Spleen (tissue), 11 donors: ENCODE measurements at regions not wholly inside any gene's neighbourhood (a gene's known extent, or its start where the extent isn't known, plus 50 kb on each side); places are given as distances from the start of the nearest gene placed in this dataset.
A peak's percentile ranks its signal among the peaks of the same experiment; 100 is the strongest.

Source experiments
- DNase-seq: peaks from one replicate; pipeline ENCODE4 v3.0.0-alpha.2; 2020
- H3K27ac ChIP-seq, 8 donors: fragments of 200-600 bp; sonication (generic) in 7 of 8; 1 replicate in 4 of 8; 2 replicates in 4 of 8; pipeline versions ENCODE4 v1.5.0 to v1.8.0; 2016 to 2021; ENCODE audit warnings: inconsistent platforms in 4 of 8, mild to moderate bottlenecking in 4 of 8, moderate library complexity in 1 of 8
- H3K27me3 ChIP-seq, 7 donors: fragments of 200-600 bp; sonication (generic) in 6 of 7; replicated peaks in 1 of 7; 1 replicate in 4 of 7; 2 replicates in 3 of 7; pipeline versions ENCODE4 v1.5.0 to v1.8.0; 2016 to 2021; ENCODE audit warnings: inconsistent platforms in 3 of 7, mild to moderate bottlenecking in 1 of 7
- H3K36me3 ChIP-seq, 6 donors: fragments of 200-600 bp; sonication (generic) in 5 of 6; 1 replicate in 4 of 6; 2 replicates in 2 of 6; pipeline versions ENCODE4 v1.5.0 to v1.8.0; 2016 to 2021; ENCODE audit warnings: inconsistent platforms in 2 of 6
- H3K4me1 ChIP-seq, 6 donors: fragments of 200-600 bp; sonication (generic) in 5 of 6; 1 replicate in 3 of 6; 2 replicates in 3 of 6; pipeline versions ENCODE4 v1.5.0 to v1.8.0; 2016 to 2021; ENCODE audit warnings: inconsistent platforms in 3 of 6
- H3K4me3 ChIP-seq, 8 donors: fragments of 200-600 bp; sonication (generic) in 7 of 8; 1 replicate in 4 of 8; 2 replicates in 4 of 8; pipeline versions ENCODE4 v1.5.0 to v1.8.0; 2016 to 2021; ENCODE audit warnings: inconsistent platforms in 4 of 8, mild to moderate bottlenecking in 4 of 8, moderate library complexity in 2 of 8
- H3K9me3 ChIP-seq, 8 donors: fragments of 200-600 bp; sonication (generic) in 7 of 8; 1 replicate in 4 of 8; 2 replicates in 4 of 8; pipeline versions ENCODE4 v1.5.0 to v1.8.0; 2016 to 2021; ENCODE audit warnings: inconsistent platforms in 4 of 8
- POLR2A ChIP-seq, 3 donors: fragments of 450-650 bp; IDR thresholded peaks; one replicate each; pipeline ENCODE4 v1.5.1; 2017; ENCODE audit warnings: antibody characterized with exemption in 3 of 3, mild to moderate bottlenecking in 1 of 3
- POLR2AphosphoS5 ChIP-seq, 3 donors: sonication (generic); formaldehyde crosslinking; IDR thresholded peaks; one replicate each; pipeline ENCODE4 v1.5.1; 2017; ENCODE audit warnings: antibody characterized with exemption in 3 of 3
- WGBS, 5 donors: extraction: QIAGEN DNeasy Blood & Tissue Kit in 3 of 5; methylation state at CpG; one replicate each; pipeline versions ENCODE4 v1.1.5 to v1.1.7; 2013 to 2018; 5-methylcytosine and 5-hydroxymethylcytosine counted together
- intact Hi-C: fragments of 100-400 bp; cut with DNase I; formaldehyde crosslinking; loops from one replicate; pipeline ENCODE4 v1.15.0; 2023; ENCODE audit warnings: low total_unique reads
- TF ChIP-seq, protein P1 (sequence below), 11 experiments: fragments of 200-600 bp in 7 of 11; fragments of 450-650 bp in 4 of 11; sonication (generic) in 4 of 11; IDR thresholded peaks in 8 of 11; conservative IDR thresholded peaks in 3 of 11; 1 replicate in 7 of 11; 2 replicates in 4 of 11; pipeline versions ENCODE4 v1.4.0 to v1.8.0; 2016 to 2021; ENCODE audit warnings: antibody characterized with exemption in 11 of 11, inconsistent platforms in 4 of 11, mild to moderate bottlenecking in 1 of 11
- donor health status: healthy with polysubstance abuse.
- donor health status: DM: no; HTN: no; CAD: no; lungs with moderate emphysema.
- donor health status: DM: no; HTN: no; CAD: no.
- donor health status: Bipolar disorder and iron deficiency.
- donor health status: healthy.
- donor health status: DM: no; HTN: no; CAD: no.
- donor health status: DM: yes; HTN: yes; CAD: no.

DNA sequence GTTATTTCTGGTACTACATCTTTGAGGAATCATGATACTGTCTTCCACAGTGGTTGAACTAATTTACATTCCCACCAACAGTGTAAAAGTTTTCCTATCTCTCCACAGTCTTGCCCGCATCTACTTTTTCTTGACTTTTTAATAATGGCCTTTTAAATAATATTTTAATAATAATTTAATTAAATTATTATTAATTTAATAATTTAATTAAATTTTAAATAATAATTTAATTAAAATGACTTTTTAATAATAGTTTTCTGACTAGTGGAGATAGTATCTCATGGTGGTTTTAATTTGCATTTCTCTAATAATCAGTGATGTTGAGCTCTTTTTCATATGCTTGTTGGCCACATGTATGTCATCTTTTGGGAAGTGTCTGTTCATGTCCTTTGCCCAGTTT is 1395.0 kb upstream of the ADGRL3 start:
- no peaks in the 10 kb centered on the region for H3K27me3 ChIP-seq
- no peaks in the 10 kb centered on the region for H3K36me3 ChIP-seq
- H3K4me3 ChIP-seq = no peak overlapping the region
- TF ChIP-seq POLR2A (IDR thresholded peaks at IDR 0.05) = no peak
- TF ChIP-seq, protein P1, sequence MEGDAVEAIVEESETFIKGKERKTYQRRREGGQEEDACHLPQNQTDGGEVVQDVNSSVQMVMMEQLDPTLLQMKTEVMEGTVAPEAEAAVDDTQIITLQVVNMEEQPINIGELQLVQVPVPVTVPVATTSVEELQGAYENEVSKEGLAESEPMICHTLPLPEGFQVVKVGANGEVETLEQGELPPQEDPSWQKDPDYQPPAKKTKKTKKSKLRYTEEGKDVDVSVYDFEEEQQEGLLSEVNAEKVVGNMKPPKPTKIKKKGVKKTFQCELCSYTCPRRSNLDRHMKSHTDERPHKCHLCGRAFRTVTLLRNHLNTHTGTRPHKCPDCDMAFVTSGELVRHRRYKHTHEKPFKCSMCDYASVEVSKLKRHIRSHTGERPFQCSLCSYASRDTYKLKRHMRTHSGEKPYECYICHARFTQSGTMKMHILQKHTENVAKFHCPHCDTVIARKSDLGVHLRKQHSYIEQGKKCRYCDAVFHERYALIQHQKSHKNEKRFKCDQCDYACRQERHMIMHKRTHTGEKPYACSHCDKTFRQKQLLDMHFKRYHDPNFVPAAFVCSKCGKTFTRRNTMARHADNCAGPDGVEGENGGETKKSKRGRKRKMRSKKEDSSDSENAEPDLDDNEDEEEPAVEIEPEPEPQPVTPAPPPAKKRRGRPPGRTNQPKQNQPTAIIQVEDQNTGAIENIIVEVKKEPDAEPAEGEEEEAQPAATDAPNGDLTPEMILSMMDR (IDR thresholded peaks at IDR 0.05 in 8 of 11, conservative IDR thresholded peaks at IDR 0.05 in 3 of 11) = no peak
- TF ChIP-seq POLR2AphosphoS5 (IDR thresholded peaks at IDR 0.05) = no peak
- peaks cover 0 to 27% (median 8%) of the 10 kb centered on the region in 8 donors for H3K9me3 ChIP-seq
- WGBS, 5 donors = 84 to 98% (median 95%) methylated on average over 1 of the region's 1 CpG
- no peak for DNase-seq
- intact Hi-C loops = no loop called here
- no peak overlapping the region for H3K27ac ChIP-seq
- no peaks in the 10 kb centered on the region for H3K4me1 ChIP-seq

DNA sequence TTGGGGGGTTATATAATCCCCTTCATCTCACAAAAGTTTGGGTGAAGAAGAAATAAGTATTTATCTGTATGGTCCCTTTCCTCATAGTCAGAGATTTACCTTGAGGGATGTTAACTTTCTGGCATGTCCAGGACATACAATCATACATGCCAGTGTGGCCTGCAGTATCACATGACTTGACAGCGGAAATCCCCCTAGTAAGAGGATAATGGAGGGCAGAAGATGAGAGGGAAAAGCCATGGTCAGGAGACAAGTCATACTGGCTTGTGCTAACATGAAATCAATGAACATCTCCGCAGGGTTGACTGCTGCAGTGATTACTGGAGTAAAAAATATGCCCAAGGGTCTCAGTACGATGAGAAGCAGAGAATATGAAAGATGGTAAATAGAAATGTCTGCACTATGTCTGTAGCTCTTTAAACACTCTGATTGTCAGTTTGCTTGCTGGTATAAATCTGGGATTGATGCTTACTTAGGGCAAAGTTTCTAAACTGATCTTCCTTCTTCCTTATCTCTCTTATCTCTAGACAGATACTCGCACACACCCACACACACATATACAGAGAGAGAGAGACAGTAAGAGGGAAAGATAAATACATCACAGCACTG is 1385.6 kb upstream of the ADGRL3 start:
- Histone ChIP-seq H3K27me3 (no peaks in the 10 kb centered on the region), H3K36me3 (no peaks in the 10 kb centered on the region), H3K4me3 (no peak overlapping the region), H3K4me1 (no peaks in the 10 kb centered on the region), H3K9me3 (no peaks in the 10 kb centered on the region), H3K27ac (no peak overlapping the region)
- no peak for TF ChIP-seq POLR2A (IDR thresholded peaks at IDR 0.05)
- TF ChIP-seq POLR2AphosphoS5 (IDR thresholded peaks at IDR 0.05) = no peak
- TF ChIP-seq, protein P1 (IDR thresholded peaks at IDR 0.05 in 8 of 11, conservative IDR thresholded peaks at IDR 0.05 in 3 of 11) = no peak
- intact Hi-C loops = no loop called here
- DNase-seq = no peak
- WGBS, 5 donors = 64 to 69% (median 68%) methylated on average over 4 of the region's 4 CpGs

DNA sequence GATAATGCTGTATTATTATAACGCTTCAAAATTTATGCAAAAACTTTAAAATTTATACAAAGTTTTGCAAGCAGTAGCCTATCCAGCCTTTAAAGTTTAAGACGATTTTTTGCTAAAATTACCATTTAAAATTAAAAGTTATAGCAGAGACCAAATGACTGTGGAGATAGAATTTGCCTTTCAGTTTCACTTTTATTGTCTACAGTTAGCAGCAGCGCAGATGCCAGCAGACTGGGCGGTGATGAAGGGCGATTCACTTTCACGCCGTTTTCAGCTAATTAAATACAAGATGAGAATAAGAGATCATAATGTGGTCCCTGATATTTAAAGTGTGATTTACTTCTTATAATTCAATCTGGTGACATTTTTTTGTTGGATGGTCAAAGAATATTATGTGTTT is 1381.5 kb upstream of the ADGRL3 start:
- no peaks in the 10 kb centered on the region for H3K36me3 ChIP-seq
- no peak overlapping the region for H3K27ac ChIP-seq
- no peaks in the 10 kb centered on the region for H3K27me3 ChIP-seq
- H3K4me3 ChIP-seq = peak overlapping the region in 4 of 8 donors; percentile 0 to 52 (median 13)
- TF ChIP-seq POLR2A (IDR thresholded peaks at IDR 0.05) = no peak
- no peak for TF ChIP-seq POLR2AphosphoS5 (IDR thresholded peaks at IDR 0.05)
- TF ChIP-seq, protein P1 (IDR thresholded peaks at IDR 0.05 in 8 of 11, conservative IDR thresholded peaks at IDR 0.05 in 3 of 11) = no peak
- 29 to 41% (median 37%) methylated on average over 7 of the region's 7 CpGs for WGBS, 5 donors
- H3K9me3 ChIP-seq = no peaks in the 10 kb centered on the region
- intact Hi-C loops = no loop called here
- no peaks in the 10 kb centered on the region for H3K4me1 ChIP-seq
- no peak for DNase-seq

DNA sequence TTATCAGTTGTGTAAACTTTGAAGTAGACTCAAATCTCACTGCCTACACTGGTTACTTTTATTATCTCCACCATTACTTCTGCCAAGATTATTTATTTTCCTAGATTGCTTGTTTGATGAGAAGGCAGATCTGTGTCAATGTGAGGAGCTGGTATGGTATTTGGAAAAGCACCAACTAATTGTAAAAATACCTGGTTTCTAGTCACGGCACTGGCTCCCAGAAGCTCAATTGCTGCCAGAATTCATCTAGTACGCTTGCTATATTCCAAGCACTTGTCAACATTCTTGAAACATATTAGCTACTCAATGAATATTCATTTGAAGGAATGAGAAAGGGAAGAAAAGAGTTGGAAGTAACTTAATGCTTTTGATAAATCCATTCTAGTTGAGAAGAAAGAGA is 1376.8 kb upstream of the ADGRL3 start:
- Histone ChIP-seq H3K27ac (no peak overlapping the region), H3K36me3 (no peaks in the 10 kb centered on the region), H3K4me1 (no peaks in the 10 kb centered on the region), H3K4me3 (no peak overlapping the region), H3K27me3 (no peaks in the 10 kb centered on the region), H3K9me3 (no peaks in the 10 kb centered on the region)
- WGBS, 5 donors = 54 to 84% (median 66%) methylated on average over 2 of the region's 2 CpGs
- no peak for TF ChIP-seq POLR2AphosphoS5 (IDR thresholded peaks at IDR 0.05)
- TF ChIP-seq, protein P1 (IDR thresholded peaks at IDR 0.05 in 8 of 11, conservative IDR thresholded peaks at IDR 0.05 in 3 of 11) = no peak
- no peak for DNase-seq
- intact Hi-C loops = no loop called here
